HG03457 (cell line): ENCODE measurements at regions not wholly inside any gene's neighbourhood (a gene's known extent, or its start where the extent isn't known, plus 50 kb on each side); places are given as distances from the start of the nearest gene placed in this dataset.
"Not testable (repeated sequence)": the region's sequence is repeated elsewhere in the genome, so short reads cannot be mapped to it uniquely, and the experiment has no call there.

Source experiments
- ATAC-seq: cut with Tn5 transposase; IDR thresholded peaks from one replicate; pipeline ENCODE4 v1.9.1; 2021; ENCODE audit warnings: moderate number of reproducible peaks; ENCODE audit not compliant: unreplicated experiment

DNA sequence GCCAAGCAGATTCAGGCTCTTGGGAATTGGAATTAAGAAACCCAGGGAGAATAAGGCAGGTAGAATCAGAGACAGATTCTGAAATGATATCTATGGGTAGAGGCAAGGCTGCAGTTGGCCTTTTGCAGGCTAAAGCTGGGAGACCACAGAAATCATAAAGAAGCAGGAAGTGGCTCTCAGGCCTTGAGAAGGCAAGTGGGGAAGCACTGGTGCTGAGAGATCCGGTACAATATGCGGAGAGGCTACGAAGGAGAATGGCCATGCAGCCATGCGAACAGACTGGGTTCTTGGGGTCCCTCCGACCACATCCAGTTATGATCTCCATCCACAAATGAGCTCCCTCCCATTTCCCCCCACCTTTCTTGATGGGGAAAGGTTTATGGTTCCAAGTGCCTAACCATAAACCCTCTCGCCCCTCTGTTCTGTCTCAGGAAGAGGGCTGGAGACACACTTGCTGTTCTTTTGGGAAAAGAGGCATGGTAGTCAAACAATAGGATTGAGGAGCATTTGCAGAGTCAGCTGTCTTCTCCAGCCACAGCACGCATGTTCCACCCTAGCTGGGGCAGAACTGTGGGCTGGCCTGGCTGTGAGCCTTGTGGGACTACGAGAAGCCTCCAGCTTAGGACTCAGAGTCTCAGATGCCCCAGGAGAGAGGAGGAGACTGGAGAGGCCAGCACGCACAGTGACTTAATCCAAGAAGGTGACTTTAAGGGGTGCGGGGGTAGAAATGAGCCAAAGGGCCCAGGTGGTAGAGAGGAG lies 99.6 kb downstream of the RPLP1 start:
- no peak for ATAC-seq

- no peak for ATAC-seq
Observed at GRCh38 chr15:69553686-69554085, 101.1 kb downstream of the RPLP1 start.

- no peak for ATAC-seq
Observed at GRCh38 chr15:69554279-69554961, 101.8 kb downstream of the RPLP1 start.

GRCh38 chr15:69555080-69555479 lies 102.5 kb downstream of the RPLP1 start:
- no peak for ATAC-seq

DNA sequence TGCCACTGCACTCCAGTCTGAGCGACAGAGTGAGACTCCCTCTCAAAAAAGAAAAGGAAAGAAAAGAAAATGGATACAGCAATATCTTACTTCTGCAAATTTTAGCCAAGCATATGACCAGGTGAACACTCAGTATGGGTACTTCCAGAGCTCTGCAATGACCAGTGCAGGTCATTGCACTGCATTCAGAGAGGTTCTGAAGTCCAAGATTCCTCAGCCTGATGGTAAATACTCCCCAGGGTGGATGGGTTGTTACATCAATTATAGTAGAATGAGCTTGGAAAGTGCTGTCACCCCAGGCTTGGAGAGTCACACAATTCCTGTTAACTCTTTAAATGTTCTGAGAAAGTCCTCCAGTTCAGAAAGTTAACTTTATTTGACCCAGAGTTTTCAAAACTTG lies 103.7 kb downstream of the RPLP1 start:
- no peak for ATAC-seq

DNA sequence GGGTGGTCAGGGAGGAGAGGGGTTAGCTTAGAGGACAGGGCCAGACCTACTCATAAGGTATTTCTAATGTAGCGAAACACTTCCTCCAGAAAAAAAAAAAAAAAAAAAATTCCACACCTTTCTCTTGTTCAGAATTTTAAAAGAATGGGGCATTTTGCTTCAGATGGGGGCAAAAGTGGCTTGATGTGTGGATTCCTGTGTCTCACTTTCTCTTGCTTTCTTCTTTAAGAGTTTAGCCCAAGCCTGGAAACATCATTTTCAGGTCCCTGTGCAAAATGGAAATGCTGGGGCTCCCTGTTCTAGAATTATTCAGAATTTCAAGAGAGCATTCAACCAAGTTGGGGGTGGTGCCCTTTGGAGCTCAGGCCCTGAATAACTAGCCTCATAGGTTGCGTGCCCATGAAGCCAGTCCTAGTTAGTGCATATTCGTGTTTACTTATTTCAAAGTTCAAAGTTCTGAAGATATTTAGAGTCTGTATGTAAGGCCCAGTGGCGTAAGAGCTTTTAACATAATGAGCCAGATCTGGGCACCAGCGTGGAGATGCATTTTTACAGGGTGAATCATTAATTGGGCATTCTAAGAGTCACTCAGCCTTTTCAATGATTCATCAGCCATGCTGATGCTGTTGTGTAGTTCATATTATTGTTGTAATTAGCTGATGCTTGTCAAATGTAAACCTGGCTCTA lies 104.5 kb downstream of the RPLP1 start:
- no peak for ATAC-seq

GRCh38 chr15:69557707-69558409 lies 105.2 kb downstream of the RPLP1 start:
- no peak for ATAC-seq

- no peak for ATAC-seq
Observed at GRCh38 chr15:69559440-69560190, 107.0 kb downstream of the RPLP1 start.

GRCh38 chr15:69561071-69561784 lies 108.6 kb downstream of the RPLP1 start:
- no peak for ATAC-seq

- no peak for ATAC-seq
Observed at GRCh38 chr15:69562116-69562515, 109.5 kb downstream of the RPLP1 start.

GRCh38 chr15:69562564-69562963 lies 109.9 kb downstream of the RPLP1 start:
- ATAC-seq: no peak

DNA sequence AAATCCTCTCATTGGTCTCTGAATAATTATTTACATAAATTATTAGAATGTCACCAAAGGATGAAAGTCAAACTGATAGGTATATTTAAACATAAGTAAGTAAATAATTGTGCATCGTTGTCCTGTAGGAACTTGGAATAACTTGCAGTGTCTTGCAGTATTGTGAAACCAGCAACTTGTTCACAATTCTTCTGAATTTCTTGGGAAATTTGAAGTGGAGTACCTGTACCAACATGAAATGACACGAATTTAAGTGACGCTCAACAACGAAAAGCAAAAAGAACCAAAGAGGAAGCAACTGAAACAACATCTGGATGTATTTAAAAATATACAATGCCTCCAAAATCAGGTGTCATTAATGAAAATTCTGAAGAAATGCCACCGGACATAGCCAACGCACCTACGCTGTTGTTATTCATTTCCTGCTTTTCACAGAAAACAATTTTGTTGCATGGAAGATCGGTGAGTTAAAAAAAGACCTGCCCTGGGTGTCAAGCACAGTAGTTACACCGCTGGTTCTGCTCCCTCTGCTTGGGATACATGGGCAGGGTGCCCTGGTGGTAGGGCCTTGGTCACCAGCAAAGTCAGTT lies 112.5 kb downstream of the RPLP1 start:
- no peak for ATAC-seq

- ATAC-seq: not testable (repeated sequence)
Observed at GRCh38 chr15:69567238-69567760, 114.7 kb downstream of the RPLP1 start.

- no peak for ATAC-seq
Observed at GRCh38 chr15:69568173-69569009, 115.8 kb downstream of the RPLP1 start.

- ATAC-seq: no peak
Observed at GRCh38 chr15:69570454-69570853, 117.8 kb downstream of the RPLP1 start.

DNA sequence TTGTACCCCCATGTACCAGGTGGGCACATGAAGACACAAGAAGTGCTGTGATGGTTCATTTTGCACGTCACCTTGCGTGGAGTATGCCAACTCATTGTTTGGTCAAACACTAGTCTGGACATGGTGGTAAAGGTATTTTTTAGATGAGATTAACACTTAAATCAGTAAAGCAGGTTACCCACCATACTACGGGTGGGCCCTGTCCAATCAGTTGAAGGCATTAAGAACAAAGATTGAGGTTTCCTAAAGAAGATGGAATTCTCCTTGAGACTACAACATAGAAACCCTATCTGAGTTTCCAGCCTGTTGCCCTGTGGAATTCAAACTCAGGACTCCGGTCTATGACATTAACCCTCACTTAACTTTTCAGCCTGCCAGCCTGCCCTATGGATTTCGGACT lies 118.4 kb downstream of the RPLP1 start:
- no peak for ATAC-seq

GRCh38 chr15:69573278-69573677 lies 120.7 kb downstream of the RPLP1 start:
- not testable (repeated sequence) for ATAC-seq

DNA sequence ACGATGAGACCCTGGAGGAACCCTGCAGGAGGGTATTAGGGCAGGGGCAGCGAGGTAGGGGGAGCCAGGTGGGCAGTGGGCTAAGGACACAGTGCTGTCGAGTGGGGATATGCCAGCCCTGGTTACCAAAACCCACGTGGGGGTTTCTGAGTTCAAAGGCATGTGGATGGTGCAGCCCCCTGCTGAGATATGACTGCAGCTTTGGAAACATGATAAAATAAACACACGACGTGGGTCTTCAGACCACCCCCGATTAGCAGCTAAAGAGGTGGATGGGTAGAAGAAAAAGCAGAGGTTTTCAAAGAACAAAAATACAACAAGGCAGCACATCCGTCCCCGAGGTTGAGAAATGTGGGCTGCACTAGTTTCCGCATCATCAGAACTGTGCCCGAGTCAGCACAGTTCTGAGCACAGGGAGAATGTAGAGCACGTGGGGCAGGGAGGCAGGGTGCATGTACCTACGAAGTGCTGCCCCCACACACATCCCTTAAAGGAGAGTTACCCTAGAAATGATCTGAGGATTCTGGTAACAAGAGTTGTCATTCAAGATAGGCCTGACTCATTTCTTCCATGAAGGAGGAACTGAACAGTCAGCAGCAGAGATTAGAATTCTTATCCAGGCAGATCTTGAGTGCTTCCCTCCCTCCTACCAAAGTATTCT lies 121.3 kb downstream of the RPLP1 start:
- no peak for ATAC-seq
